ENCODE measurements at regions not wholly inside any gene's neighbourhood (a gene's known extent, or its start where the extent isn't known, plus 50 kb on each side); places are given as distances from the start of the nearest gene placed in this dataset.
"Not testable (repeated sequence)": the region's sequence is repeated elsewhere in the genome, so short reads cannot be mapped to it uniquely, and the experiment has no call there.

DNA sequence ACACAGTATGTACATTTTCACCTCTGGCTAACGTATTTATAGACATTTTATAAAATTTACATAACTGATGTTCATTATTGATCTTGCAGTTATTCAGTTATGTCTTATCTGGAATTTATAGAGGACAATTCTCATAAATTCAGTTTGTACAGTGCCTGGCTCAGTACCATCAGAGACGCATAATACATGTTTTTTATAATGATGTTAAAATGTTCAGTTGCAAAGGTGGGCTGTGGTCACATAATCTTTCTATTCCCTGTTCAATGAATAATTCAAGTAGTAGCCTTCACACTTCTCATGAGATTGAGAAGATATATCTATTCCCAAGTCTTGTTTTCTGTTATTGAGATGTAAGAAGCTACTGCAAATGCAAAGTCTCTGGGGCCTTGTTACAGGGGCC, 393.1 kb upstream of the ARRDC3 start:
- intact Hi-C loops (cut with DNase I), result no loop called here
- H3K27ac ChIP-seq, result no peak overlapping the region
- H3K9me3 ChIP-seq, result no peaks in the 10 kb centered on the region
- 66 to 71% methylated on average over 2 of the region's 2 CpGs for WGBS, 2 donors
- TF ChIP-seq, protein P1, sequence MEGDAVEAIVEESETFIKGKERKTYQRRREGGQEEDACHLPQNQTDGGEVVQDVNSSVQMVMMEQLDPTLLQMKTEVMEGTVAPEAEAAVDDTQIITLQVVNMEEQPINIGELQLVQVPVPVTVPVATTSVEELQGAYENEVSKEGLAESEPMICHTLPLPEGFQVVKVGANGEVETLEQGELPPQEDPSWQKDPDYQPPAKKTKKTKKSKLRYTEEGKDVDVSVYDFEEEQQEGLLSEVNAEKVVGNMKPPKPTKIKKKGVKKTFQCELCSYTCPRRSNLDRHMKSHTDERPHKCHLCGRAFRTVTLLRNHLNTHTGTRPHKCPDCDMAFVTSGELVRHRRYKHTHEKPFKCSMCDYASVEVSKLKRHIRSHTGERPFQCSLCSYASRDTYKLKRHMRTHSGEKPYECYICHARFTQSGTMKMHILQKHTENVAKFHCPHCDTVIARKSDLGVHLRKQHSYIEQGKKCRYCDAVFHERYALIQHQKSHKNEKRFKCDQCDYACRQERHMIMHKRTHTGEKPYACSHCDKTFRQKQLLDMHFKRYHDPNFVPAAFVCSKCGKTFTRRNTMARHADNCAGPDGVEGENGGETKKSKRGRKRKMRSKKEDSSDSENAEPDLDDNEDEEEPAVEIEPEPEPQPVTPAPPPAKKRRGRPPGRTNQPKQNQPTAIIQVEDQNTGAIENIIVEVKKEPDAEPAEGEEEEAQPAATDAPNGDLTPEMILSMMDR (IDR thresholded peaks at IDR 0.05), result no peak
- TF ChIP-seq POLR2A (IDR thresholded peaks at IDR 0.05), result no peak
- H3K4me1 ChIP-seq, result no peaks in the 10 kb centered on the region
- no peak for DNase-seq
- H3K36me3 ChIP-seq, result no peaks in the 10 kb centered on the region
- no peak overlapping the region for H3K4me3 ChIP-seq
- no peaks in the 10 kb centered on the region for H3K27me3 ChIP-seq

DNA sequence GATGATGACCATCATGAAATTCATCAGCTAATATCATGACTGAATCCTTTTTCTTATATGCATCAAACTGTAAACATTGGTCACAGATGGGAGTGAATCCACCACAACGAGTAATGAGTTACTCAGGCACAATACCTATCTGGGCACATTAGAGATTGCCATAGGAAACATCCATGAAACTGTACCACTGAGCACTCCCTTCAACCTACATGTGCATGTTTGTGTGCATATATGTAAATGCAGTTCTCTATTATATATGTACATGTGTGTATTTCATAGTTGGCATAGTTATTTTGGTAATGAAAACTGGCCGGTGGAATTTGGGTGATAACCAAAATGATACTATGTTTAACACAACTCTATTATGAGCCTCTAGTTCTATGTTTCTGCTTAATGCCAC, 387.3 kb upstream of the ARRDC3 start:
- intact Hi-C loops (cut with DNase I), result no loop called here

DNA sequence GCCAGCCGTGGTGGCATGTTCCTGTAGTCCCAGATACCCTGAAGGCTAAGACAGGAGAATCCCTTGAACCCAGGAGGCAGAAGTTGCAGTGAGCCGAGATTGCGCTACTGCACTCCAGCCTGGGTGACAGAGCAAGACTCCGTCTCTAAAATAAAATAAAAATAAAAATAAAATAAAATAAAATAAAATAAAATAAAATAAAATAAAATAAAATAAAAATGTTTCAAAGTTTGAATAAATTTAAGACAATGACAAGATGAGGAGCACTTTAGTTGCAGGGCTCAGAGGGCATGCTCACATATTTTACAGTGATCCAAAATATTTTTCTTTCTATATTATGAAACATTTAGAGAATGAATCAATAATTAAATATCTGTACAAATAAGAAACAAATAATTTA, 374.3 kb upstream of the ARRDC3 start:
- H3K27ac ChIP-seq; H3K27me3 ChIP-seq; H3K4me1 ChIP-seq; DNase-seq; H3K36me3 ChIP-seq; H3K4me3 ChIP-seq; intact Hi-C loops (cut with DNase I); H3K9me3 ChIP-seq: not testable (repeated sequence)
- 92 to 100% methylated on average over 1 to 4 of the region's 4 CpGs for WGBS, 2 donors

More for the DNA sequence above, 387.3 kb upstream of the ARRDC3 start:
- Histone ChIP-seq H3K4me3 (no peak overlapping the region), H3K9me3 (no peaks in the 10 kb centered on the region), H3K27me3 (no peaks in the 10 kb centered on the region), H3K27ac (no peak overlapping the region), H3K36me3 (no peaks in the 10 kb centered on the region), H3K4me1 (no peaks in the 10 kb centered on the region)
- WGBS, 2 donors, result 78 to 81% methylated on average over 2 of the region's 2 CpGs
- DNase-seq, result no peak
- no peak for TF ChIP-seq POLR2A (IDR thresholded peaks at IDR 0.05)
- TF ChIP-seq, protein P1 (IDR thresholded peaks at IDR 0.05), result no peak

DNA sequence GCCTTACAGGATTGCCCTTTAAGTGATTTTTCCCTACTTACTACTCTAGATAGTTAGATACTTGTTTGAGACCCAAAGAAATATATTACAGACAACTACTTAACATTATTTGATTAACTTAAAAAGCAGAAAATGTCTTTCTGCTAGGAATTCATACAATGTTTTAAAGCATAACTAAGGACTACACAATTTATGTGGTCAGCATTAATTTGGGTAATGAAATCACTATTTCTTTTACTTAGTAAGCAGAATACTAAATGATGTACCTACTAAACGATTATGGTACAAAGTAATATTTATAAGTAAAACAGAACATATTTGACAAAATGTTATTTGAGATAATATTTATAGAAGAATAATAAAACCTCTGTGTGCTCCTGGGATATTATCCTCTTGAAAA, 371.9 kb upstream of the ARRDC3 start:
- TF ChIP-seq POLR2A (IDR thresholded peaks at IDR 0.05), result no peak
- TF ChIP-seq, protein P1 (IDR thresholded peaks at IDR 0.05), result no peak
- DNase-seq, result no peak
- Histone ChIP-seq H3K4me1 (no peaks in the 10 kb centered on the region), H3K27ac (no peak overlapping the region), H3K9me3 (peaks cover 0 to 8% (median 0%) of the 10 kb centered on the region in 3 donors), H3K36me3 (no peaks in the 10 kb centered on the region), H3K27me3 (no peaks in the 10 kb centered on the region), H3K4me3 (no peak overlapping the region)
- intact Hi-C loops (cut with DNase I), result no loop called here
- 60 to 67% methylated on average over 1 of the region's 1 CpG for WGBS, 2 donors

DNA sequence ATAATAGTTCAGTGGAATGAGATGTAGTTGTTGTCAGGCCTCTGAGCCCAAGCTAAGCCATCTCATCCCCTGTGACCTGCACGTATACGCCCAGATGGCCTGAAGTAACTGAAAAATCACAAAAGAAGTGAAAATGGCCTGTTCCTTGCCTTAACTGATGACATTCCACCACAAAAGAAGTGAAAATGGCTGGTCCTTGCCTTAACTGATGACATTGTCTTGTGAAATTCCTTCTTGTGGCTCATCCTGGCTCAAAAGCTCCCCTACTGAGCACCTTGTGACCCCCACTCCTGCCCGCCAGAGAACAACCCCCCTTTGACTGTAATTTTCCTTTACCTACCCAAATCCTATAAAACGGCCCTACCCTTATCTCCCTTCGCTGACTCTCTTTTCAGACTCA, 361.4 kb upstream of the ARRDC3 start:
- intact Hi-C loops (cut with DNase I); H3K27me3 ChIP-seq; H3K4me1 ChIP-seq; H3K4me3 ChIP-seq; H3K9me3 ChIP-seq; DNase-seq; H3K36me3 ChIP-seq; H3K27ac ChIP-seq: not testable (repeated sequence)
- WGBS, 2 donors, result 74 to 75% methylated on average over 5 of the region's 5 CpGs

DNA sequence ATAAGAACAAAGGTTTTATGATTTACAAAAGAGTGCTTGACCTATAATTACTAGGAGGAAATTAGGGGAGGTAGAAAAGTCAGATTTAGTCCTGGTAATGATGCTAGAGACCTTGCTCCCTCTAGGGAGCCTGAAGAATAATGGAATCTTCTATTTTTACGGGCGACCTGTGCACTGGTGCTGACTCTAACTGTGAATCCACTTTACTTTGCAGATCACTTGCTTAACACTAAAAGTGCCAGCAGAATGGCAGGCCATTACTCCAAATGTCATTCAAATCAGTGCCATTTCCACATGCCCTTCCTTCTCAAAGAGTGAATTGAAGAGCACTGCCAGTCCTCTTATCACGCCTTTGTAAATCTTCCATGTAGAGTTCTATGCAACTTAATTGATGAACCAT, 359.4 kb upstream of the ARRDC3 start:
- intact Hi-C loops (cut with DNase I), result no loop called here
- TF ChIP-seq, protein P1 (IDR thresholded peaks at IDR 0.05), result no peak
- no peak for TF ChIP-seq POLR2A (IDR thresholded peaks at IDR 0.05)
- no peaks in the 10 kb centered on the region for H3K36me3 ChIP-seq

More for the DNA sequence above, 359.4 kb upstream of the ARRDC3 start:
- Histone ChIP-seq H3K4me3 (no peak overlapping the region), H3K9me3 (no peaks in the 10 kb centered on the region), H3K27me3 (no peaks in the 10 kb centered on the region), H3K27ac (no peak overlapping the region), H3K4me1 (no peaks in the 10 kb centered on the region)
- DNase-seq, result no peak
- 63 to 66% methylated on average over 3 of the region's 3 CpGs for WGBS, 2 donors
